Tibial nerve (tissue), 4 donors: ENCODE measurements at regions not wholly inside any gene's neighbourhood (a gene's known extent, or its start where the extent isn't known, plus 50 kb on each side); places are given as distances from the start of the nearest gene placed in this dataset.
A peak's percentile ranks its signal among the peaks of the same experiment; 100 is the strongest.

ENCODE experiments used
- DNase-seq, 2 donors: peaks; one replicate each; pipeline ENCODE4 v3.0.0-alpha.2; 2019; ENCODE audit warnings: low spot score in 2 of 2
- H3K27ac ChIP-seq, 4 donors: fragments of 200-600 bp; sonication (generic) in 3 of 4; one replicate each; pipeline ENCODE4 v1.5.1; 2017 to 2019; ENCODE audit warnings: mild to moderate bottlenecking in 1 of 4
- H3K27me3 ChIP-seq, 2 donors: fragments of 200-600 bp; sonication (generic) in 1 of 2; one replicate each; pipeline versions ENCODE4 v1.5.1 to v1.6.0; 2017 to 2019
- H3K36me3 ChIP-seq, 3 donors: fragments of 200-600 bp; sonication (generic); one replicate each; pipeline ENCODE4 v1.5.1; 2018 to 2019
- H3K4me1 ChIP-seq, 4 donors: fragments of 200-600 bp; sonication (generic) in 3 of 4; one replicate each; pipeline ENCODE4 v1.5.1; 2017 to 2019
- H3K4me3 ChIP-seq, 4 donors: fragments of 200-600 bp; sonication (generic) in 3 of 4; one replicate each; pipeline ENCODE4 v1.5.1; 2017 to 2019; ENCODE audit warnings: mild to moderate bottlenecking in 1 of 4, moderate library complexity in 1 of 4
- H3K9me3 ChIP-seq, 4 donors: fragments of 200-600 bp; sonication (generic) in 3 of 4; one replicate each; pipeline ENCODE4 v1.5.1; 2017 to 2019
- EP300 ChIP-seq, 2 donors: sonication (generic); formaldehyde crosslinking; IDR thresholded peaks; one replicate each; pipeline ENCODE4 v1.6.1; 2017; ENCODE audit warnings: antibody characterized with exemption in 2 of 2, mild to moderate bottlenecking in 1 of 2
- POLR2A ChIP-seq, 2 donors: fragments of 450-650 bp; IDR thresholded peaks; one replicate each; pipeline ENCODE4 v1.6.1; 2017; ENCODE audit warnings: antibody characterized with exemption in 2 of 2, mild to moderate bottlenecking in 2 of 2, moderate library complexity in 2 of 2
- WGBS, 2 donors: methylation state at CpG; one replicate each; pipeline ENCODE4 v1.1.5; 2018; 5-methylcytosine and 5-hydroxymethylcytosine counted together
- TF ChIP-seq, protein P1 (sequence below), 5 experiments: fragments of 200-600 bp in 3 of 5; fragments of 450-650 bp in 2 of 5; sonication (generic) in 3 of 5; IDR thresholded peaks; one replicate each; pipeline ENCODE4 v1.5.1; 2016 to 2019; ENCODE audit warnings: antibody characterized with exemption in 5 of 5, mild to moderate bottlenecking in 3 of 5, moderate library complexity in 2 of 5

DNA sequence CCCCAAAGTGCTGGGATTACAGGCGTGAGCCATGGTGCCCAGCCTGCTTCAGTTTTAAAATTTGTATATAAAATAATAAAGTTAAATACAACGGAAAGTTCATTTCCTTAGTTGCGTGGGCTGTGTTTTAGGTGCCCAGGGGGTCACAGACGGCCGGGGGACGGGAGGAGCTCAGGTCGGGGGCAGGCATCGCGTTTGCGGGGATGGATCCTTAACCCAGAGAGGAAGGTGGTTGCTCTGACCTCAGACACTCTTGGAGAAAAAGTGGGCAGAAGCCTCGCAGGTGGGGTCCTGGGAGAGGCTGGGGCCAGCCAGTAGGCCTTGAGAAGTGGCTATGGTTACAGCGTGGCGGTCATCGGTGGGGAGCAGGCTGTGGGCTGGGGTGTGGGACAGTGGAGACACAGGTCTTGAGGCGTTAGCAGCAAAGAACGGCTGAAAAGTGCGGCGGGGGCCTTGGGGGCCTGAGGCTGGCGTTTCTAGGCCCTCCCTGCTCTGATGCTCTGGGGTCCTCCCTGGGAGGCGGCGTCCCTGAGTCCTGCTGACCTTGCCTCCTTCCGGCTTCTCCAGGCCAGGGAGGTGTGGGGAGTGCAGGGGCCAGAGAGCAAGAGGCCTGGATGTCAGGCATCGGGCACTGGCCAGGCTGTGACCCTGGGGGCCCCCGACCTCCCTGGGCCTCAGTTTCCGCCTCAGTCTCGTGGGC, 54.4 kb downstream of the UNCX start:
- DNase-seq: no peak
- H3K27me3 ChIP-seq: peaks cover 0 to 73% of the 10 kb centered on the region in 2 donors
- H3K9me3 ChIP-seq: no peaks in the 10 kb centered on the region
- peaks cover 0 to 20% (median 6%) of the 10 kb centered on the region in 4 donors for H3K4me1 ChIP-seq
- no peak overlapping the region for H3K27ac ChIP-seq
- TF ChIP-seq EP300 (IDR thresholded peaks at IDR 0.05) (no peak), POLR2A (IDR thresholded peaks at IDR 0.05) (no peak)
- TF ChIP-seq, protein P1, sequence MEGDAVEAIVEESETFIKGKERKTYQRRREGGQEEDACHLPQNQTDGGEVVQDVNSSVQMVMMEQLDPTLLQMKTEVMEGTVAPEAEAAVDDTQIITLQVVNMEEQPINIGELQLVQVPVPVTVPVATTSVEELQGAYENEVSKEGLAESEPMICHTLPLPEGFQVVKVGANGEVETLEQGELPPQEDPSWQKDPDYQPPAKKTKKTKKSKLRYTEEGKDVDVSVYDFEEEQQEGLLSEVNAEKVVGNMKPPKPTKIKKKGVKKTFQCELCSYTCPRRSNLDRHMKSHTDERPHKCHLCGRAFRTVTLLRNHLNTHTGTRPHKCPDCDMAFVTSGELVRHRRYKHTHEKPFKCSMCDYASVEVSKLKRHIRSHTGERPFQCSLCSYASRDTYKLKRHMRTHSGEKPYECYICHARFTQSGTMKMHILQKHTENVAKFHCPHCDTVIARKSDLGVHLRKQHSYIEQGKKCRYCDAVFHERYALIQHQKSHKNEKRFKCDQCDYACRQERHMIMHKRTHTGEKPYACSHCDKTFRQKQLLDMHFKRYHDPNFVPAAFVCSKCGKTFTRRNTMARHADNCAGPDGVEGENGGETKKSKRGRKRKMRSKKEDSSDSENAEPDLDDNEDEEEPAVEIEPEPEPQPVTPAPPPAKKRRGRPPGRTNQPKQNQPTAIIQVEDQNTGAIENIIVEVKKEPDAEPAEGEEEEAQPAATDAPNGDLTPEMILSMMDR (IDR thresholded peaks at IDR 0.05): no peak
- no peaks in the 10 kb centered on the region for H3K36me3 ChIP-seq
- H3K4me3 ChIP-seq: no peak overlapping the region
- WGBS, 2 donors: 78 to 81% methylated on average over 22 to 26 of the region's 26 CpGs

DNA sequence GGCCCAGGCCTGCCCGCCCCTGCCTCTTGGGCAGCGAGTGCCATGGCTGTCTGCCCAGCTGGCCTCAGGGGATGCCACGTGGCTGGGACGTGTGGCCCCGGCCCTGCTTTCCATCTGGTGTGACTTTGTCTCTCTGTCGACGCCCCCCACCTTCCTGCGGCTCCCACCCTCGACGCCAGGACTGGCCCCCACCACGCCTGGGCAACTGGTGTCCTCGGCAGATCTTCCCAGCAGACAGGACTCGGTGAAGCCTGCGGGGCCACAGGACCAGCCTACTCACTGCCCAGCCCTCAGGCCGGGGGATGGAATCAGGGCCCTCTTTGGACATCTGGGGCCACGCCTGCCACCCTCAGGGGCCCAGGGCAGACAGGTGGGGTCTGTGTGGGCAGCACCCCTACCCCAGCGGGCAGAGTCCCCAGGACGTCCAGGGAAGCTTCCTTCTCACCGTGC, 55.1 kb downstream of the UNCX start:
- Histone ChIP-seq H3K36me3 (no peaks in the 10 kb centered on the region), H3K4me3 (no peak overlapping the region), H3K4me1 (peaks cover 0 to 20% (median 6%) of the 10 kb centered on the region in 4 donors), H3K27ac (no peak overlapping the region), H3K9me3 (no peaks in the 10 kb centered on the region), H3K27me3 (peaks cover 0 to 71% of the 10 kb centered on the region in 2 donors)
- DNase-seq: no peak
- 52 to 74% methylated on average over 10 to 16 of the region's 19 CpGs for WGBS, 2 donors
- TF ChIP-seq, protein P1 (IDR thresholded peaks at IDR 0.05): no peak
- TF ChIP-seq EP300 (IDR thresholded peaks at IDR 0.05) (no peak), POLR2A (IDR thresholded peaks at IDR 0.05) (no peak)

DNA sequence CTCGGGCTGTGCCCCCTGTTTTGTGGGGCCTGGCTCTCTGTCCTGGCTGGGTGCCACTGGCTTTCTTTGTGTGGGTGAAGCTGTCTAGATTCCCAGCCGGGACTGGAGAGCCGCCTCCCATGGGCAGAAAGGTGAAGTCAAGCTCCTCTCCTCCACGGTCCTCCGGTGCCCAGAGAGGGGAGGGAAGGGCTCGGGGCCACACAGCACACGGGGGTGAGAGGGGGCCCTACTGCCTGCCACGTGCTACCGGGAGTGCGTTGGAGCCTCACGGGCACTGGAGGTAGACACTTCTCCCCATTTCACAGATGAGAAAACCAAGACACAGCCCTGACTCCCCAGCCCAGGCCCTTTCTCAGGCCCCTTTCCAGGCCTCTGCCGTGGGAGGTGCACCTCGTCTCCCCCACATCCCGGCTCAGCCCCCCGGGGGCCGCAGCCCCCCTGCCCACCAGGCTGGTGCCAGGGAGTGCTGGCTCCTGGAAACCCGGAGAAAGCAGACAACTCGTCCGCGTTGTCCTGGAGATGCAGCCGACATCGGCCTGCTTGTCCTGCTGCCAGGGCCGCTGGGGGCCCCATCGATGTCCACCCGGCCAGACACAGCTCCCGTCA, 55.8 kb downstream of the UNCX start:
- H3K36me3 ChIP-seq: no peaks in the 10 kb centered on the region
- H3K27ac ChIP-seq: no peak overlapping the region
- TF ChIP-seq, protein P1 (IDR thresholded peaks at IDR 0.05): no peak
- TF ChIP-seq POLR2A (IDR thresholded peaks at IDR 0.05): no peak
- no peak for TF ChIP-seq EP300 (IDR thresholded peaks at IDR 0.05)
- H3K4me1 ChIP-seq: peaks cover 0 to 20% (median 6%) of the 10 kb centered on the region in 4 donors
- H3K9me3 ChIP-seq: no peaks in the 10 kb centered on the region
- H3K27me3 ChIP-seq: peaks cover 0 to 77% of the 10 kb centered on the region in 2 donors
- no peak overlapping the region for H3K4me3 ChIP-seq
- no peak for DNase-seq
- 76 to 80% methylated on average over 23 to 25 of the region's 26 CpGs for WGBS, 2 donors

DNA sequence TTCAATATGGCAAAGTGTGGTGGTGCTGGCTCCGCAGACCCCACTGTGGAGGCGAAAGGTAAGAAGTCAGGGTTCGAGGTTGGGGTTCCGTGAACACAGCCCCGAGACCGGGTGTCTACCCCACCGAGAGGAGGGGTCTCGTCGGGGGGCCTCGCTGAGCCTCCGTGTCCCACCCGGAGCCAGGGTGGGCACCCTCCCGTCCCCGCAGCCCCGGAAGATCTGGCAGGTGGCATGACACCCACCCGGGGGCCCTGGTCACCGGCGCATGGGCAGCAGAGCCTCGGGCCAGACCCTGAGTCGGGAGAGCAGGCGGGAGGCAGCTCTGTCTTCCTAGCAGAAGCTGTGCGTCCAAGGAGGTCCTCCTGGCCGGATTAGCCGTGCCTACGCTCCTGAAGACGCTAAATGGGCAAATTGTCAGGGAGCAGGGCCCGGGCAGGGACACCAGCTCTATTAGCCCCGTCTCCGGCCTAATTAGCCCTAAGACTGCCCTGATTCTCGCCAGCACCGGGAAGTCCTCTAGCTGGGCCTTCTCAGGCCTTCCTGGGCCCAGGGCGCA, 56.4 kb downstream of the UNCX start:
- no peak overlapping the region for H3K4me3 ChIP-seq
- H3K36me3 ChIP-seq: no peaks in the 10 kb centered on the region
- TF ChIP-seq POLR2A (IDR thresholded peaks at IDR 0.05): no peak
- no peak for TF ChIP-seq EP300 (IDR thresholded peaks at IDR 0.05)
- TF ChIP-seq, protein P1 (IDR thresholded peaks at IDR 0.05): no peak
- peaks cover 0 to 78% of the 10 kb centered on the region in 2 donors for H3K27me3 ChIP-seq
- 78 to 84% methylated on average over 24 to 25 of the region's 32 CpGs for WGBS, 2 donors
- H3K9me3 ChIP-seq: no peaks in the 10 kb centered on the region
- no peak for DNase-seq
- H3K4me1 ChIP-seq: peaks cover 0 to 20% (median 6%) of the 10 kb centered on the region in 4 donors
- H3K27ac ChIP-seq: no peak overlapping the region

DNA sequence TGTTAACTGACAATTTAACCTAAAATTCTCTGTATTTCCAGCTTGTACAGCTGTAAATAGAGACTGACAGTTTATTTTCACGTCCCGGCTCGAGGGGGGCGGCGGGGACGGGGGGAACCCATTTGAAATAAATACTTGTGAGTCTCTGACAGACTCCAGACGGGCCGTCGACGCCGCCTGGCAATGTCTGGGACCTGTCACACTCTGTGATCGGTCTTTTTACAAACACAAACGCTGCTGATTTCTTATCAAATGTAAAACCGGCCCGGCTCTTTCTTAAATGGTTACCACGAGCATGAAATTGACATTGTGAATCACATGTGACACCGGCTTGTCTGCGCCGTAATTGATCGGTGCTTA, 57.0 kb downstream of the UNCX start:
- no peaks in the 10 kb centered on the region for H3K9me3 ChIP-seq
- no peak for DNase-seq
- peak overlapping the region; percentile 16 to 48 (median 28) for H3K4me3 ChIP-seq
- peaks cover 0 to 20% (median 6%) of the 10 kb centered on the region in 4 donors for H3K4me1 ChIP-seq
- peaks cover 0 to 76% of the 10 kb centered on the region in 2 donors for H3K27me3 ChIP-seq
- TF ChIP-seq POLR2A (IDR thresholded peaks at IDR 0.05): no peak
- TF ChIP-seq EP300 (IDR thresholded peaks at IDR 0.05): no peak
- TF ChIP-seq, protein P1 (IDR thresholded peaks at IDR 0.05): no peak
- 20 to 31% methylated on average over 20 of the region's 20 CpGs for WGBS, 2 donors
- no peaks in the 10 kb centered on the region for H3K36me3 ChIP-seq
- H3K27ac ChIP-seq: no peak overlapping the region
